ENCODE measurements at regions not wholly inside any gene's neighbourhood (a gene's known extent, or its start where the extent isn't known, plus 50 kb on each side); places are given as distances from the start of the nearest gene placed in this dataset.

GRCh38 chr12:123075646-123076171 lies 75.2 kb downstream of the PITPNM2 start:
- TF ChIP-seq POLR2AphosphoS5 (IDR thresholded peaks at IDR 0.05; ENCODE audit: low read depth, low read length), result no peak
- TF ChIP-seq SRF (IDR thresholded peaks at IDR 0.05; ENCODE audit: low read depth, low read length), result no peak
- TF ChIP-seq CTCF (IDR thresholded peaks at IDR 0.05; ENCODE audit: control extremely low read depth in 1 of 3, insufficient read depth in 1 of 3, low read depth in 1 of 3, low read length in 3 of 3), result no peak
- TF ChIP-seq TEAD4 (IDR thresholded peaks at IDR 0.05; ENCODE audit: low read depth, low read length), result no peak
- no peak for TF ChIP-seq SUZ12 (IDR thresholded peaks at IDR 0.05; ENCODE audit: low read length)
- no peak for TF ChIP-seq RFX5 (IDR thresholded peaks at IDR 0.05; ENCODE audit: borderline replicate concordance, low read depth, low read length)
- TF ChIP-seq NRF1 (IDR thresholded peaks at IDR 0.05; ENCODE audit: low read depth, low read length), result no peak
- no peak for TF ChIP-seq YY1 (IDR thresholded peaks at IDR 0.05; ENCODE audit: low read depth, low read length)
- no peak for TF ChIP-seq ATF2 (IDR thresholded peaks at IDR 0.05; ENCODE audit: low read length)
- no peak for TF ChIP-seq HDAC6 (IDR thresholded peaks at IDR 0.05; ENCODE audit: low read depth, low read length)
- TF ChIP-seq ASH2L (IDR thresholded peaks at IDR 0.05; ENCODE audit: low read length), result no peak
- TF ChIP-seq SIN3A (conservative IDR thresholded peaks at IDR 0.05 in 1 of 2, IDR thresholded peaks at IDR 0.05 in 1 of 2; ENCODE audit: low read depth in 1 of 2, low read length in 2 of 2), result no peak
- no peak for TF ChIP-seq KDM1A (IDR thresholded peaks at IDR 0.05; ENCODE audit: borderline replicate concordance, low read length)
- no peak for TF ChIP-seq POLR2A (IDR thresholded peaks at IDR 0.05; ENCODE audit: control extremely low read depth in 1 of 2, low read depth in 2 of 2, low read length in 2 of 2)
